KBM-7 (cell line): ENCODE measurements at regions not wholly inside any gene's neighbourhood (a gene's known extent, or its start where the extent isn't known, plus 50 kb on each side); places are given as distances from the start of the nearest gene placed in this dataset.

ENCODE experiments used
- DNase-seq: peaks from one replicate; pipeline ENCODE4 v3.0.0-alpha.2; 2015
- in situ Hi-C: fragments of 300-500 bp; cut with MboI; formaldehyde crosslinking; loops from 2 replicates; pipeline ENCODE4 v1.14.3; 2020; ENCODE audit warnings: low sequenced_read_pairs, low pct_unique_long_range_greater_than_20kb, mixed read lengths

DNA sequence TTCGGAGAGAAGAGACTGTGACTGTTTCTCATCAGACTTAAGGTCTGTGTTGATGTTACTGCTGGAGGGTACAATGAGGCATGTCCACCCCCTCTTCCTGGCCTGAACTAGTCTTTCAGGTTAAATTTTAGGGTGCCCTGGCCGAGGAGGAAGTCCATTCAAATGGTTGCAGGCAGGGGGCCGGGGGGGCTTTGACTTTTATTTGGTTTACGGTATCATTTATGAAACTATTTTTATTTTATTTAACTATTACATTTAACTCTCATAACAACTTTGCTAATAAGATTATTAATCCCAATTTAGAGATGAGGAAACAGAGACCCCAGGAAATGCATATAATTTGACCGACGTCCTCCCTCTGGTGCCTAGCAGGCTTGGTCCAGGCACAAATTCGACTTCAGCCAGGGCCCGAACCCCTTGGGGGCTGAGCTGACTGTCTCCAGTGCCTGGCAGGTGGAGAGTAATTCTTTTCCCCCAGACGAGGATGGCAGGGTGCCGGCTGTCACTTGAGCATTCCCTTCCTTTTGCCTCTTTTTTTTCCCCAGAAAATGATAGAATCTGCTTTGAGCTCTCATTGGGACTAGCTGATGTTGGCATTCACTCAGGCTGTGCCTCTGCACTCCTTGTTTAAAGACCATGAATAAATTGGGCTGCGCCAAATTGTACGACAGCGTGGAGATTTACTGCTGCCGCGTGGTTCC, 255.3 kb upstream of the SALL3 start:
- in situ Hi-C loops: no loop called here
- DNase-seq: no peak

DNA sequence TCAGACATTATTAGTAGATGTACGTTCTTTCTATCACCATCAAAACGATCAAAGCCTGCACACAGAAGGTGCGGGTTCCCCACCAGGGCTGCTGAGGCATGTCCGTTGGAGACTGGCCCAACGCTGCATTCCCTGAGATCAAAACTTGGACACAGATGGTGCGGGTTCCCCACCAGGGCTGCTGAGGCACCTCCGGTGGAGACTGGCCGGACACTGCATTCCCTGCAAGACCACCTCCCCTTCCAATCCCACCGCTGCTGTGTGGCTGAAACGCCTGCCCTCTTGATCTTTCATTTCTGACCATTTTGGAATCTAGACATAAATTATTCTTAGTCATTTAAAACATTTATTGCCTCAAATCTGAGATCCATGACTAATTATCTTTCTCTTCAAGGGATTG, 254.2 kb upstream of the SALL3 start:
- in situ Hi-C loops: no loop called here
- no peak for DNase-seq

DNA sequence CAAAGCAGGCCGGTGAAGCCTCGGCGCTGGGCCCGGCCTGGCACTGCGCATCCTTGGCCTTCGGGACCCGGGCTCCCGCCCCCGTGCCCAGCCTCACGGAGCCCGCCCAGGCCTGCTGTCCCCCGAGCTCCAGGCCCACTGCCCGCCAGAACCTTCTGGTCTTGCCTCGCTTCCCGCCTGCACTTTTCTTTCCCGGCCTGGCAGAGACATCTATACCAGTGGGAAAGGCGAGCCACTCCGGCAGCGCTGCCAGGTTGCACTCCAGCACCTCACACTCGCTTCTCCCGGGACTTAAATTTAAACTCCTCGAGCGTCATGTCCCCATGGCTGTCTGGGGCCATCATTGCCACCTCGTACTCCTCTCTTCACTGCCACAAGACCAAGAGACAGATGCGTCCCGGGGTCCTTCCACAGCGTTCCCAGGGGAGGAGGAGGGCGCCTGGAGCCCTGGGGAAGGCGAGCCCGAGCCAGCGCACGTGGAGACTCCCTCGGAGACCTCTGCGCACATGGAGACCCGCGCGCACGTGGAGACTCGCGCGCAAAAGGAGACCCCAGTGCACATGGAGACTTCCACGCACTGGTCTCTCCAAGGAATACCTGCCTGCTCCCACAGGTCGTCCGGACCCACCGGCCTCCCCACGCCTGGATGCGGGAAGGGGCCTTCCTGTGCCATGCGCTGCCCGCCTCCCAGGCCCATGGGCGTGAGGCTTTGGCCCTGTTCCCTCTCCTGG, 253.1 kb upstream of the SALL3 start:
- DNase-seq: no peak
- in situ Hi-C loops: no loop called here

DNA sequence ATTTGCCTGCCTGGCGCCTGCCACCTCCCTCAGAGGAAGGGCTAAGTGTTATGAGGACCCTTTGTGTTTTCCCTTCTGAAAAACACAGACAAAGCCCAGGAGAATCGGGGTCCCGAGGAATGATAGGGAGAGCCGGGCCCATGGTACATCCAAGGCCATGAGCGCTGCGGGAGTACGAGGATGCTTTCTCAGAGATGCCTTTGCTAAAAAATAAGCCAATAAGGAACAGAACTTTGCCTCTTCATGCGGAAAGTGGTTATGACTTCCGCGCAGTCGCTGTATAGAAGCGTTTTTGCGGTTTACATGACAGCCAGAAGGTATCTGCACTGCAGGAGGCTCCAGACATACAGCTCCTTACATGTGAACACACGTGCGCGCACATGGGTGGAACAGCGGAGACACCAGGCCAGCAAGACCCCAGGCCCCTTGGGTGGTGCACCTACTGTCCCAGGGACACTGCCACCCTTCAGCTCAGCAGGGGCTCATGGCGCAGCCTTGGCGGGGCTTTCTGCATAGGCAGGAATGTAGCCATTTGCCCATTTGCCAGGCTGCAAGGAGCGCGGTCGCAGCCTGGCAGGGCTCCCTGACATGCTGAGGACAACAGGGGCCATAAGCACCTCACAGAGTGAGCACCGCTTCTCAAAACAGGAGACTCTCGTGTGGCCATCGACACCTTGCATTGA, 252.4 kb upstream of the SALL3 start:
- no peak for DNase-seq
- in situ Hi-C loops: no loop called here

DNA sequence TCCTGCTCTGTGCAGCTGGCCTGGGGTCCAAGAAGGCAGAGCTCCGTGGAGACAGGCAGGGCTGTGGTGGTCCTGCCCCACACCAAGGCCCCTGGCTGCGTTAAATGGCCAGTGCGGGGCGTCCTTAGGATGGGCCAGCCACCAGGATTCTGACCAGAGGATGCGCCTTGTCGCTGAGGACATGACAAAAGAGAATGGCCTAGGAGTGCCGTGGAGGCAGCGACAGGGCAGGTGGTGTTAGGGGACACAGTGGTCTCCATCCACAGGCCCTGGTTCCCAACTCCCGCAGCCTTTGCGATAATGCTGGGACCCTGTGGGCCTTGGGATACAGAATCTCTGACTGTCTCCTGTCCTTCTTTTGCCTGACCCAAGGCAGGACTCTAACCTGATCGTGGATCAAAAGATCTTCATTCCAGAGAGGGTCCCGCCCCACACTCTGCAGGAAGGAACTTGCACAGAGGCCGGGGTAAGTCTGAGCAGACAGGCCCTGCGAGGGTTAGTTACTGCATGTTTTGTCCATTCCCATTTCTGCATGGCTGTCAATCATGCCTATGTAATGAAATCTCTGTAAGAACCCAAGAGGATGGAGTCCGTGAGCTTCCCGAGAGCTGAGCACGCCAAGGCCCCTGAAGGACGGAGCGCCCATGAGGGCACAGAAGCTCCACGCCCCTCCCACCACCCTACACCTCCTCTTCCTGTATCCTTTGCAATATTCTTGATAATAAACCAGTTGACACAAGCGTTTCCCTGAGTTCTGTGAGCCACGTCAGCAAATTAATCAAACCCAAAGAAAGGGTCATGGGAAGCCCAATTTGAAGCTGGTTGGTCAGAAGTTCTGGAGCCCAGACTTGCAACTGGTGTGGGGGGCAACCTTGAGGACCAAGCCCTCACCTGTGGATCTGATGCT, 251.5 kb upstream of the SALL3 start:
- in situ Hi-C loops: no loop called here
- DNase-seq: no peak

DNA sequence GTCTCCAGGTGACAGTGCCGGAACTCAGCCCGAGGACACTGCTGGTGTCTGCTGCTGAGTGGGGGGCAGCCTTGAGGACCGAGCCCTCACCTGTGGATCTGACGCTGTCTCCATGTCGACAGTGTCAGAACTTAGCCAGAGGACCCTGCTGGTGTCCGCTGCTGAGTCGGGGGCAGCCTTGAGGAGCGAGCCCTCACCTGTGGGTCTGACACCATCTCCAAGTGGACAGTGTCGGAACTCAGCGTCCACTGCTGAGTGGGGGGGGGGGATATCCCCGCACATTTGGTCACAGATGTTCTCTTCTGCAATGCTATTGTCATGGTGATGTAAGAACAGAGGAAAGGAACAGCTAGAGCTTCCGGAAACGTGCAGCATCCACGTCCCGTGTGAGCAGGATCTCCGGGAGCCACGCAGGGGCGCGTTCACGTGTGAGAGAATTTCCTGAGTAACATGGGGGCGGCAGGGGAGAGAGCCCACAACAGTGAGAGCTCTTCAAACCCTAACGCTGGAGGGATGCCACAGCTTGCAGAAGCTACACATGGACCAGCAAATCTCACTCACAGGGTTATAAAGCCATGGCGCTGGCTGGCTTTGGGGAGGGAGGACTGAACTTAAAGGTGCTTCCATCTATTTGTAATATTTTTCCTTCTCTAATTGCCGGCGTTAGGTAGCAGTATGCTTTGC, 250.7 kb upstream of the SALL3 start:
- in situ Hi-C loops: no loop called here
- DNase-seq: no peak

DNA sequence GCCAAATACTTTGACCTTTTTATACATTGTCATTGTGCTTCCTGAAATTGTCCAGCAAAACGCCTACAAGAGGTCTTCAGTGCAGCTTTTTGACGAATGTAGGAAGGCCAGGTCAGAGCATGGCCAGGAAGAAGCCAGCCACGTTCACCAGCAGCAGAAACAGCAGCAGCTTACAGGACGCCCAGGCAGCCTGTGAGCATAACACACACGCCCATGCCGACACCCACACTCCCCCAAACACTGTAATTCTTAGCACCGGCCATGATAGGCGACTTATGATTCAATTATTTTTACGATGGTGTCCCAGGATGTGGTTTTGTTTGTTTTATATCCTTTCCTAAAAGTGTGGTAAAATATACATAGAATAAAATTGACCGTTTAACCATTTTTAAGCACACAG, 249.1 kb upstream of the SALL3 start:
- in situ Hi-C loops: no loop called here
- DNase-seq: no peak

DNA sequence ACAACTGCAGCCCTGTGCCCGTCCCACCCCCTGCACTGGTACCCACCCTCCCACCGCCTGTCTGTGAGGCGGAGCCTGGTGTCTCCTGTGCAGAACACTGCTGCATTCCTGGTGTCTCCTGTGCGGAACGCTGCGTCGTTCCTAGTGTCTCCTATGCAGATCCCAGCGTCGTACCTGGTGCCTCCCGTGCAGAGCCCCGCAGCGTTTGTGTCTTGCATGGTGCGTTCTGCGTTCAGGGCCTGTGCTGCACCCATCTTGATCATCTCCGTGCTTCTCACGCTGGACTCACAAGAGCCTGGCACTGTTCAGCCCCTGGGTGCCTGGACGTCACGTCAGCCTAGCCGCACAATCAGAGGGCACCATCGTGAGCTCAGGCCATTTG, 248.6 kb upstream of the SALL3 start:
- in situ Hi-C loops: no loop called here
- no peak for DNase-seq

DNA sequence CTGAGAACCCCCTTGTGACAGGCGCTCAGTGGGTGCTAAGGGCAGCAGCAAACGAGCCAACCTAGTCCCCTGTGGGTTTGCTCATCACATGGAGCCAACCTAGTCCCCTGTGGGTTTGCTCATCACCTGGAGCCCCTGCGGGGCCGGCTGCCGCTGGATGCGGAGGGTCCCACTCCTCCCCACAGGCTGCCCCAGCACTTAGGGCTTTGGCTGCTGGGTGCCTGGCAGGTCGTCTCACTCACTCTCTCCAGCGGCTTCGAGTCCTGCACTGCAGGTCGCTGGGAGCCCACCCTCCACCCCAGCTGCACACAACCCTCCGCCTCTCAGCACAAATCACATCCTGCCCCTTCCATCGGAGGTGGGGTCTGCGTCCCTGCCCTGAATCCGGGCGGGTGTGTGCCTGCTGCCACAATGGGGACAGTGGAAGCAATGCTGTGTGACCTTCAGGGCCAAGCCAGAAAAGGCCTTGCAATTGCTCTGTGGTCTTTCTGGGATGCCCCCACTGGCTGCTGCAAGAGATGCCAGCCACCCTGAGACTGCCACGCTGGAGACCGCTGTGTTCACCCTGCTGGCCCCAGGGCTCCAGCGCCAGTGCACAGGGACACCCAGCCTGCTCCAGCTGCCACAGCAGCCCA, 248.1 kb upstream of the SALL3 start:
- in situ Hi-C loops: no loop called here
- DNase-seq: no peak

DNA sequence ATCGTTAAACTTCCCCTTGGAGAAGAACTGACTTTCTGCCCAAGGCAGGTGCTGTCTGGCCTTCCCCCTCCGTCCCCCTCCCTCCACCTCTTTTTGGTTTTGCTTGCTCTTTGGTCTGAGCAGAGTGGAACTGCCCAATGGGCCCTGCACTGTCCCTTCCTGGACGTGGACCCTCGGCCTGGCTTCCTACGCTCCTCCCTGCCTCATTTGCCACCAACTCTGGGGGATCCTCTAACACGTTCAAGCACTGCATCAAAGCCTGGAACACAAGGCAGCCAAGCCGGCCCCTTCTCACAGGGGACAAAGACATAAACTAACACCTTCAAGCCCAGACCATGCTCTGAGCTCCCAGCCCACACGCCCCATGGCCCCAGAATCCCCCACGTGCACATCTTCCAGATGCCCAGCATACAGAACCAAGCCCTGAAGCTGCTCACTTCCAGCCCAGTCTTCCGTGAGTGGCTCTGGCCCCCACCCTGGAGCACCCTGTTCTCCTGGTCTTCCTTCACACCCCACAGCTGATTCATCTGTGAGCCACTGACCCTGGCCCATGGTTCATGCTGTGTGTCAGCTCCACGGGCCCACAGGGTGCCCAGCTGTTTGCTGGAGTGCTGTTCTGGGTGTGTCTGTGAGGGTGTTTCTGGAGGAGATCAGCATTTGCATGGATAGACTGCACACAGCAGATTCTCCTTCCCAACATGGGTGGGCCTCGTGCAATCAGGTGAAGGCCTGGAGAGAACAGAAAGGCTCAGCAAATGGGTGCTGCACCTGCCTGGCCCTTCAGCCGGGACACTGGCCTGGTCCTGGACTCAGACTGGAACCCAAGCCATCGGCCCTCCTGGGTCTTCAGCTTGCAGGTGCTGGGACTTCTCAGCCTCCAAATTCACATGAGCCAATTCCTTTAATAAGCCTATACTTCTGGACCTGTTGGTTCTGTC, 247.1 kb upstream of the SALL3 start:
- no peak for DNase-seq
- in situ Hi-C loops: no loop called here

DNA sequence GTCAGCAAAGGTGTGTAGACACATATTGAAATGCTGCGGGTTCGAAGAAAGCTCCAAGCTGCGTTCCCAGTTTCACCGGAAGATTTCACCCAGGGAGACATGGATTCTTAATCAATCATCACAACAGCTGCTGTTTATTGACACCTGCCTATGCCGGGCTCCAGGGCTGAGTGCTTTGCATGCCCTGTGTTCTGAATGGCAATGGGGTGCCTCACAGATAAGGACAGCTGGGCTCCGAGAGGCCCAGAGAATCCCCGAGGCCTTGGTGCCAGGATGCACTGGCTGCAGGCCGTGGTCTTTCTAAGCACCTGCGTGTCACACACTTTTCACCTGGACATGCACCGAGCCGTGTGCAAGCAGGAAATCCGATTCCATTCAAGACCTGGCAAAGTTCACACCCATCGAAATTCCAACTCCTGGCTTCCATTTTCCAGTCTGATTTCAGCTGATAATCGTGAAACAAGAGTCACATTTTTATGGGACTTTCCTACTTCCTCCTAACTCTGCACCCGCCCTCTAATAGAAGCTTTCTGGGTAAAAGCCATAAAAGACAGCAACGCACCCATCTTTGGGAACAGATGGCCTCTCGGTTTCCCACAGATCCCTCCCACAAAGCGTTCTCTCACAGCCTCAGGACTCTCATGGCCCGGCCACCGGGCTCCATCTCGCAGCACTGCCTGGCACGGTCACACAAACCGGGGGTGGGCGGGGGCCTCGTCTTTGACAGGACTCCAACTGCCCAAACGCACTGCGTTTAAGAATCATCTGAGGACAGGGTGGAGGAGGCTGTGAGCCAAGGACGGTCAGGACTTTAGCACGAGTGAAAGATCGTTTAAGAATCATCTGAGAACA, 245.6 kb upstream of the SALL3 start:
- in situ Hi-C loops: no loop called here
- DNase-seq: no peak

DNA sequence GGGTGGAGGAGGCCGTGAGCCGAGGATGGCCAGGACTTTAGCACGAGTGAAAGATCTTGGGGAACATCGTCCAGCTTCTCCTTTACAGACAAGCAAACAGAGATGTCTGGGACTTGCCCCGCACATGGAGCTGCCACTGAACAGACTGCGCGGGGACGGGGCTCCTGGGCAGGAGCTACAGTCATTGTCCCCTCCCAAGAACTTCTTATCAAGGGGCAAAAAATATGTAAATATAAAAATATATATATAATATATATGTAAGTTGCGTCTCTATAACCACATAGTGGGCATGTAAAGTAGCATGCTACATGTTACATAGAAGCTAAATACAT, 245.0 kb upstream of the SALL3 start:
- in situ Hi-C loops: no loop called here
- no peak for DNase-seq

DNA sequence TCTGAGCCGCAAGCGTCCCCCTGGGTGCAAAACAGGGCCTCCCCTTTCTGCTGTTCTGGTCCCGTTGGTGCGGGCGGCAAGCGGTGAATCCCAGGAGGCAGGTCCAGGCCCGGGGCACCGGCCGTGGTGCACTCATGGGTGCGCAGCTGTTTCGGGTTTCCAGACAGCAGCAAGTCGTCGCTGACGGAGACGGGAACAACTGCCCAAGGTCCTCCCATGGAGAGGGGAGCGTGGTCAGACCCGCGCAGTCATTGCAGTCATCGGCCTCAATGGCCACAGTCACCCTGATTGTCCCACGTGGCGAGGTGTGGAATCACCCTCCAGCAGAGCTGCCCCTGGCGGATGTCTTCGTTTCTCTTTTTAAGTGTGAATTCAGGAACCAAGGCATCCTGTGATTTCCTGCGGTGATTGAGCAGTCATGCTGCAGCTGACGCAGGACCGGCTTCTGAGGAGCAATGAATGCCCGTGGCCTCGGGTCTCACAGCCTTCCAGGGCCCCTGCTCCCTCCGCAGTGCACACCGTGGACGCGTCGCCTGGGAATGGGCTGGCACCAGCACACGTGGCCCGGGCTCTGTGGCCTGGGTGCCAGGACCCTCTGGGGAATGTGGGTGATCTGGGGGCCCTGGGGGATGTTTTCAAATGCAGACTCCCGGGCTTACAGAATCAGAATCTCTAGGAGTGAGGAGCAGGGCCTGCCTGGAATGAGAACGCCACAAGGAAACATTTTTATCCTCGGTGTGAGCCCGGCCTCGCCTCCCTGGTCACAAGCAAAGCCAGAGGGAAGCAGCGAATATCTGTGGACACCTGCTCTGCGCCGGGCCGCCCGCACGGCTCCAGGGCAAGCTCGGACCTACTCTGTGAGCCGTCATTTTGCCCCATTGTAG, 244.2 kb upstream of the SALL3 start:
- DNase-seq: no peak
- in situ Hi-C loops: no loop called here

DNA sequence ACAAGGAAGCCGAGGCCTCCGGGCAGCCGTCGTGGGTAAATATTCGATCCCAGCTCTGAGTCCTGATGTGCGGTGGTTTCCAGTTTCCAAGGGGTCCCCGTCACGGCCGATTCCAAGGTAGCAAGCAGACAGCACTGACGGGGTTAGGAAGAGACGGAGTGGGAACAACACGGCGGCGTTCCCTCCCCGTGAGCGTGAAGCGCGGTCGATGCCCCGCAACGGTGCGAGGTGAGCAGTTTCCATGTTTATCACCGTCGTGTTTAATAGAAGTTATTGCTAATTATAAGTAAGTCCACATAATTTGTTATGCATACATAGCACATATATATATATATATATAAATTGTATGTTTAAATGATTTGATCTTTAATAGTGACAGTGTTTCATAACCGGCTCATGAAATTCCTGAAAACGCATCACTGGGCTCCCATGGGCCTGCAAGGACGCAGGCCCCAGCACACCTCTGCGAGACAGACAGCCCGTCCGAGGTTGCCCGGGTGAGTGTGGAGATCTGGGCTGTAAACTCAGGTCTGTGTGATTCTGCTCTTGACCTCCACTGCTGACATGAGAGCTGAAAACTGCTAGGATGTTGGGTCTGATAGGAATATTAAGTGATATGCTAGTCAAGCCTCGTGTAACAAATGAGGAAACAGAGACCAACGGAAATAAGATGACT, 243.5 kb upstream of the SALL3 start:
- DNase-seq: no peak
- in situ Hi-C loops: no loop called here
